HG02970 (cell line): ENCODE measurements at regions not wholly inside any gene's neighbourhood (a gene's known extent, or its start where the extent isn't known, plus 50 kb on each side); places are given as distances from the start of the nearest gene placed in this dataset.
"Not testable (repeated sequence)": the region's sequence is repeated elsewhere in the genome, so short reads cannot be mapped to it uniquely, and the experiment has no call there.

Experiments used
- ATAC-seq: cut with Tn5 transposase; IDR thresholded peaks from one replicate; pipeline ENCODE4 v1.9.1; 2021; ENCODE audit warnings: mild to moderate bottlenecking, moderate library complexity, moderate number of reproducible peaks; ENCODE audit not compliant: unreplicated experiment, low FRiP score

GRCh38 chr20:53803492-53804155 lies 210.0 kb upstream of the ZNF217 start:
- no peak for ATAC-seq

- ATAC-seq: no peak
Measured at GRCh38 chr20:53801609-53802370, 208.2 kb upstream of the ZNF217 start.

GRCh38 chr20:53800883-53801604 lies 207.4 kb upstream of the ZNF217 start:
- ATAC-seq: no peak

- no peak for ATAC-seq
Measured at GRCh38 chr20:53800418-53800817, 206.8 kb upstream of the ZNF217 start.

GRCh38 chr20:53797085-53797484 lies 203.4 kb upstream of the ZNF217 start:
- no peak for ATAC-seq

- ATAC-seq: no peak
Measured at GRCh38 chr20:53795170-53795569, 201.5 kb upstream of the ZNF217 start.

- no peak for ATAC-seq
Measured at GRCh38 chr20:53794529-53795115, 201.0 kb upstream of the ZNF217 start.

GRCh38 chr20:53793783-53794383 lies 200.2 kb upstream of the ZNF217 start:
- no peak for ATAC-seq

- no peak for ATAC-seq
Measured at GRCh38 chr20:53792946-53793536, 199.4 kb upstream of the ZNF217 start.

- no peak for ATAC-seq
Measured at GRCh38 chr20:53789989-53790675, 196.5 kb upstream of the ZNF217 start.

- ATAC-seq: no peak
Measured at GRCh38 chr20:53788253-53789022, 194.8 kb upstream of the ZNF217 start.

- not testable (repeated sequence) for ATAC-seq
Measured at GRCh38 chr20:53787491-53787931, 193.9 kb upstream of the ZNF217 start.

- ATAC-seq: no peak
Measured at GRCh38 chr20:53786445-53787267, 193.0 kb upstream of the ZNF217 start.

- no peak for ATAC-seq
Measured at GRCh38 chr20:53786071-53786444, 192.4 kb upstream of the ZNF217 start.

GRCh38 chr20:53785320-53785719 lies 191.7 kb upstream of the ZNF217 start:
- no peak for ATAC-seq

- ATAC-seq: no peak
Measured at GRCh38 chr20:53783768-53784167, 190.1 kb upstream of the ZNF217 start.

- ATAC-seq: no peak
Measured at GRCh38 chr20:53782612-53783246, 189.1 kb upstream of the ZNF217 start.

- no peak for ATAC-seq
Measured at GRCh38 chr20:53779822-53780221, 186.2 kb upstream of the ZNF217 start.
